ENCODE measurements at regions not wholly inside any gene's neighbourhood (a gene's known extent, or its start where the extent isn't known, plus 50 kb on each side); places are given as distances from the start of the nearest gene placed in this dataset.
"Not testable (repeated sequence)": the region's sequence is repeated elsewhere in the genome, so short reads cannot be mapped to it uniquely, and the experiment has no call there.

DNA sequence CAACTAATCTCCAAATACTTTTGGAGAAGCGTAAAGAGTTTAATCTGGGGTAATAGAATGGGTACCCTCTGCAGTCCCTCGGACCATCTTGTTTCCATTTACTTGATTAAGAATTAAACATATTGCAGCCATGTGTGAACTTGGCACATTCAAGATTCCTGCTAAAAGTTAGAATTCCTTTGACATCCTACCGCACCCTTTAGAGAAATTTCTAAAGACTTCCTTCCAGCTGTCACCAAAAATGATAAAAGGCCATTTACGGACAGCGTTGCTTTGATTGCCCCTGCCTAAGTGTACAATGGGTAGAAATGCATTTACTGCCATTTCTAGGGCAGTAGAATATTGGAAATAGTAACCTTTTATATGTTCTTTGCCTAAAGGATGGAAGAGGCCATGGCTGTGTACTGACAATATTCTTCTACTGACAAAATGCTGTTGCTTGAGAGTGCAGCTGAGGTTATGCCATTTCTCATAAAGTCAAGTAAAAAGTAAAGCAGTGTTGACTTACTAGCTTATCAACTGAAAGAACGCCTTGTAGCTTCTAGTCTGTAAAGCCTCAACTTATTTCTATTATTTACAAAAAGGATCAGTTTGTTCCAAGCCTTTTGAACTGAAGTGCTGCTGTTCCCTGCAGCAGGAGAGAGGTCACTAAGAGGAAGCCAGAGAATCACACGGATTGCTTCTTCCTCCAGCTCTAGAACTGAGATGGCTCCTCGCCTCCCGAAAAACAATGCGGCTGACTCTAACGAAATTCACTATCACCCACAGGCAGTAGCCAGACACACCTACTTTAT lies 139.8 kb upstream of the BASP1 start:
- no peak for TF ChIP-seq CTCF (IDR thresholded peaks at IDR 0.05)
- Mint-ChIP-seq H3K36me3 (ENCODE audit: low read depth) (no peaks in the 10 kb centered on the region), H3K4me3 (no peak overlapping the region), H3K9me3 (no peaks in the 10 kb centered on the region), H3K27me3 (ENCODE audit: insufficient read depth) (no peaks in the 10 kb centered on the region), H3K4me1 (ENCODE audit: low read depth) (peaks cover 24% of the 10 kb centered on the region), H3K27ac (no peak overlapping the region)
- DNase-seq, result no peak

- no peak for TF ChIP-seq CTCF (IDR thresholded peaks at IDR 0.05)
- DNase-seq, result no peak
- Mint-ChIP-seq H3K27me3 (ENCODE audit: insufficient read depth) (no peaks in the 10 kb centered on the region), H3K4me3 (no peak overlapping the region), H3K36me3 (ENCODE audit: low read depth) (no peaks in the 10 kb centered on the region), H3K9me3 (no peaks in the 10 kb centered on the region), H3K4me1 (ENCODE audit: low read depth) (peaks cover 24% of the 10 kb centered on the region), H3K27ac (no peak overlapping the region)
Measured at GRCh38 chr5:17079562-17079961, 137.9 kb upstream of the BASP1 start.

DNA sequence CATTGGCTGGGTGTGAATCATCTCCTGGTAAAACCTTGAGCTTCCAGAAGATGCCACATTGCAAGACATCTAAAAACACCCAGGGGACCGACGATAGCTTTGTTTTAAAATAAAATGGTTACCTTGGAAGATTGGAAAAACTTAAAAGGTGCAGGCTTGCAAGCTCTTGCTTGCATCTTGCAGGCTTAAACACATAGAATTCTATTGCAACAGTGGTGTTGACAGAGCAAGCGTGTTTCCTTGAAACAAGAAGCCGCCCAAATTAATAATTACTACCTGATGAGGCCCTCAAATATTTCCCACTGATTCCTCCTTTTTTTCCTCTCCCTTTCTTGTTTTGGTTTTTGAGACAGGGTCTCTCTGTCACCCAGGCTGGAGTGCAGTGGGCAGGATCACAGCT lies 137.1 kb upstream of the BASP1 start:
- TF ChIP-seq CTCF (IDR thresholded peaks at IDR 0.05), result no peak
- DNase-seq, result no peak
- Mint-ChIP-seq H3K4me3 (no peak overlapping the region), H3K27me3 (ENCODE audit: insufficient read depth) (no peaks in the 10 kb centered on the region), H3K4me1 (ENCODE audit: low read depth) (peaks cover 18% of the 10 kb centered on the region), H3K27ac (no peak overlapping the region), H3K9me3 (no peaks in the 10 kb centered on the region), H3K36me3 (ENCODE audit: low read depth) (no peaks in the 10 kb centered on the region)

GRCh38 chr5:17081142-17081541 lies 136.3 kb upstream of the BASP1 start:
- DNase-seq, result peak; percentile 6
- H3K4me3 Mint-ChIP-seq, result peak overlapping the region; percentile 37; the same call in 1 of the 2 replicates
- H3K9me3 Mint-ChIP-seq, result no peaks in the 10 kb centered on the region
- H3K36me3 Mint-ChIP-seq (ENCODE audit: low read depth), result no peaks in the 10 kb centered on the region
- H3K27ac Mint-ChIP-seq, result peak overlapping the region; percentile 63
- TF ChIP-seq CTCF (IDR thresholded peaks at IDR 0.05), result no peak; the same call in 1 of the 2 replicates
- H3K4me1 Mint-ChIP-seq (ENCODE audit: low read depth), result peaks cover 15% of the 10 kb centered on the region
- H3K27me3 Mint-ChIP-seq (ENCODE audit: insufficient read depth), result no peaks in the 10 kb centered on the region

DNA sequence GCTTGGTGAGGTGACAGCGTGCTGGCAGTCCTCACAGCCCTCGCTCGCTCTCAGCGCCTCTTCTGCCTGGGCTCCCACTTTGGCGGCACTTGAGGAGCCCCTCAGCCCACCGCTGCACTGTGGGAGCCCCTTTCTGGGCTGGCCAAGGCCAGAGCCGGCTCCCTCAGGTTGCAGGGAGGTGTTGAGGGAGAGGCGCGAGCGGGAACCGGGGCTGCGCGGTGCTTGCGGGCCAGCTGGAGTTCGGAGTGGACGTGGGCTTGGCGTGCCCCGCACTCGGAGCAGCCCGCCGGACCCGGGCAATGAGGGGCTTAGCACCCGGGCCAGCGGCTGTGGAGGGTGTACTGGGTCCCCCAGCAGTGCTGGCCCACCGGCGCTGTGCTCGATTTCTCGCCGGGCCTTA lies 134.2 kb upstream of the BASP1 start:
- not testable (repeated sequence) for H3K27ac Mint-ChIP-seq; DNase-seq; H3K27me3 Mint-ChIP-seq (ENCODE audit: insufficient read depth); H3K9me3 Mint-ChIP-seq; H3K36me3 Mint-ChIP-seq (ENCODE audit: low read depth); H3K4me3 Mint-ChIP-seq
- H3K4me1 Mint-ChIP-seq (ENCODE audit: low read depth), result peaks cover 24% of the 10 kb centered on the region

DNA sequence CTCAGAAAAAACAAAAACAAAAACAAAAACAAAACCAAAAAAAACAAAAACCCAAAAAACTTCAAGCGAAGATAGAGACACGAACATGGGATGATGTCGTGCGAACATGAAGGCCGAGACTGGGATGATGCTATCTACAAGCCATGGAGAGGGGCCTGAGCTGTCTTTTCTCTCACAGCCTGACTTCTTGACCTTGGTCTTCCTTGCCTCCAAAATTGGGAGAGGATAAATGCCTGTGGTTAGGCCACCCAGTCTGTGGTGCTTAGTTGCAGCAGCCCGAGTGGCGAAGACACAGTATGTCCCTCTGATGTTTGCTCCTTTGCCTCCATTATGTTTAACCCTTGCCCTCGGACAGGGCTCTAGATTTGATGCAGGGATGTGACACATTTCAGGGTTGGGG lies 130.4 kb upstream of the BASP1 start:
- Mint-ChIP-seq H3K36me3 (ENCODE audit: low read depth) (no peaks in the 10 kb centered on the region), H3K9me3 (no peaks in the 10 kb centered on the region), H3K27ac (no peak overlapping the region; the same call in 1 of the 2 replicates), H3K27me3 (ENCODE audit: insufficient read depth) (no peaks in the 10 kb centered on the region; the same call in 1 of the 2 replicates), H3K4me1 (ENCODE audit: low read depth) (peaks cover 27% of the 10 kb centered on the region), H3K4me3 (no peak overlapping the region)
- no peak for TF ChIP-seq CTCF (IDR thresholded peaks at IDR 0.05)
- peak; percentile 28 for DNase-seq
